Germinal center (tissue), 1 donor: ENCODE measurements at regions not wholly inside any gene's neighbourhood (a gene's known extent, or its start where the extent isn't known, plus 50 kb on each side); places are given as distances from the start of the nearest gene placed in this dataset.

ENCODE experiments used
- DNase-seq: peaks from one replicate; pipeline ENCODE4 v3.0.0; 2012; ENCODE audit warnings: mixed read lengths, low spot score

- DNase-seq, result no peak
These were observed 524.8 kb downstream of the HAO1 start for GRCh38 chr20:7415427-7415826.

GRCh38 chr20:7416382-7416781 is 523.9 kb downstream of the HAO1 start:
- no peak for DNase-seq

GRCh38 chr20:7420345-7420744 is 519.9 kb downstream of the HAO1 start:
- DNase-seq, result no peak

- no peak for DNase-seq
These were observed 513.3 kb downstream of the HAO1 start for GRCh38 chr20:7426890-7427496.

- DNase-seq, result no peak
These were observed 511.3 kb downstream of the HAO1 start for GRCh38 chr20:7428946-7429345.

- DNase-seq, result no peak
These were observed 507.6 kb downstream of the HAO1 start for GRCh38 chr20:7432612-7433011.

- DNase-seq, result no peak
These were observed 502.9 kb downstream of the HAO1 start for GRCh38 chr20:7437311-7437710.

- DNase-seq, result no peak
These were observed 491.0 kb downstream of the HAO1 start for GRCh38 chr20:7449269-7449668.

- DNase-seq, result no peak
These were observed 487.4 kb downstream of the HAO1 start for GRCh38 chr20:7452890-7453289.

- no peak for DNase-seq
These were observed 486.2 kb downstream of the HAO1 start for GRCh38 chr20:7454047-7454446.

GRCh38 chr20:7458459-7458858 is 481.8 kb downstream of the HAO1 start:
- no peak for DNase-seq

GRCh38 chr20:7459083-7459482 is 481.2 kb downstream of the HAO1 start:
- DNase-seq, result no peak

- DNase-seq, result no peak
These were observed 477.0 kb downstream of the HAO1 start for GRCh38 chr20:7463290-7463689.

GRCh38 chr20:7470912-7471311 is 469.3 kb downstream of the HAO1 start:
- no peak for DNase-seq

GRCh38 chr20:7490288-7490687 is 450.0 kb downstream of the HAO1 start:
- no peak for DNase-seq

- no peak for DNase-seq
These were observed 448.0 kb downstream of the HAO1 start for GRCh38 chr20:7492257-7492656.

- no peak for DNase-seq
These were observed 446.9 kb downstream of the HAO1 start for GRCh38 chr20:7493311-7493710.

GRCh38 chr20:7496394-7496991 is 443.8 kb downstream of the HAO1 start:
- no peak for DNase-seq

GRCh38 chr20:7497985-7498384 is 442.3 kb downstream of the HAO1 start:
- no peak for DNase-seq

- no peak for DNase-seq
These were observed 441.1 kb downstream of the HAO1 start for GRCh38 chr20:7499201-7499600.

- no peak for DNase-seq
These were observed 440.0 kb downstream of the HAO1 start for GRCh38 chr20:7500231-7500663.

GRCh38 chr20:7503501-7503900 is 436.8 kb downstream of the HAO1 start:
- DNase-seq, result no peak

GRCh38 chr20:7505152-7505834 is 435.0 kb downstream of the HAO1 start:
- DNase-seq, result no peak

- no peak for DNase-seq
These were observed 434.4 kb downstream of the HAO1 start for GRCh38 chr20:7505835-7506221.
